ENCODE measurements at regions not wholly inside any gene's neighbourhood (a gene's known extent, or its start where the extent isn't known, plus 50 kb on each side); places are given as distances from the start of the nearest gene placed in this dataset.

- WGBS, 2 experiments, result 93 to 95% methylated on average over 4 to 5 of the region's 6 CpGs
- H3K4me3 ChIP-seq (ENCODE audit: insufficient read depth, low read depth, low read length), result no peak overlapping the region
- no peaks in the 10 kb centered on the region for H3K36me3 ChIP-seq (ENCODE audit: control insufficient read depth, insufficient read depth, low read length)
- H3K4me1 ChIP-seq (ENCODE audit: control insufficient read depth, insufficient read depth, low read length), result no peaks in the 10 kb centered on the region
- no peaks in the 10 kb centered on the region for H3K9me3 ChIP-seq (ENCODE audit: control insufficient read depth, low read length)
- no peaks in the 10 kb centered on the region for H3K27me3 ChIP-seq (ENCODE audit: control insufficient read depth, insufficient read depth, low read length, poor library complexity, severe bottlenecking)
- H3K27ac ChIP-seq (ENCODE audit: insufficient read depth, low read depth, low read length, poor library complexity, severe bottlenecking), result no peak overlapping the region
Observed at GRCh38 chr16:17014484-17015121, 456.2 kb downstream of the XYLT1 start.

- Histone ChIP-seq H3K9me3 (ENCODE audit: control insufficient read depth, low read length) (no peaks in the 10 kb centered on the region), H3K27ac (ENCODE audit: insufficient read depth, low read depth, low read length, poor library complexity, severe bottlenecking) (no peak overlapping the region), H3K4me3 (ENCODE audit: insufficient read depth, low read depth, low read length) (no peak overlapping the region), H3K4me1 (ENCODE audit: control insufficient read depth, insufficient read depth, low read length) (no peaks in the 10 kb centered on the region), H3K27me3 (ENCODE audit: control insufficient read depth, insufficient read depth, low read length, poor library complexity, severe bottlenecking) (no peaks in the 10 kb centered on the region), H3K36me3 (ENCODE audit: control insufficient read depth, insufficient read depth, low read length) (no peaks in the 10 kb centered on the region)
- 93 to 98% methylated on average over 3 to 4 of the region's 6 CpGs for WGBS, 2 experiments
Observed at GRCh38 chr16:17015702-17016101, 455.1 kb downstream of the XYLT1 start.

- H3K4me3 ChIP-seq (ENCODE audit: insufficient read depth, low read depth, low read length), result no peak overlapping the region
- no peaks in the 10 kb centered on the region for H3K4me1 ChIP-seq (ENCODE audit: control insufficient read depth, insufficient read depth, low read length)
- H3K9me3 ChIP-seq (ENCODE audit: control insufficient read depth, low read length), result no peaks in the 10 kb centered on the region
- H3K36me3 ChIP-seq (ENCODE audit: control insufficient read depth, insufficient read depth, low read length), result no peaks in the 10 kb centered on the region
- H3K27me3 ChIP-seq (ENCODE audit: control insufficient read depth, insufficient read depth, low read length, poor library complexity, severe bottlenecking), result no peaks in the 10 kb centered on the region
- H3K27ac ChIP-seq (ENCODE audit: insufficient read depth, low read depth, low read length, poor library complexity, severe bottlenecking), result no peak overlapping the region
Observed at GRCh38 chr16:17017442-17017841, 453.3 kb downstream of the XYLT1 start.

GRCh38 chr16:17018585-17018939 is 452.2 kb downstream of the XYLT1 start:
- H3K9me3 ChIP-seq (ENCODE audit: control insufficient read depth, low read length), result no peaks in the 10 kb centered on the region
- H3K36me3 ChIP-seq (ENCODE audit: control insufficient read depth, insufficient read depth, low read length), result no peaks in the 10 kb centered on the region
- no peaks in the 10 kb centered on the region for H3K27me3 ChIP-seq (ENCODE audit: control insufficient read depth, insufficient read depth, low read length, poor library complexity, severe bottlenecking)
- 89% methylated on average over 4 of the region's 4 CpGs for WGBS, 2 experiments
- no peak overlapping the region for H3K27ac ChIP-seq (ENCODE audit: insufficient read depth, low read depth, low read length, poor library complexity, severe bottlenecking)
- H3K4me1 ChIP-seq (ENCODE audit: control insufficient read depth, insufficient read depth, low read length), result peaks cover 3% of the 10 kb centered on the region
- no peak overlapping the region for H3K4me3 ChIP-seq (ENCODE audit: insufficient read depth, low read depth, low read length)

- peaks cover 3% of the 10 kb centered on the region for H3K4me1 ChIP-seq (ENCODE audit: control insufficient read depth, insufficient read depth, low read length)
Observed at GRCh38 chr16:17019366-17019765, 451.4 kb downstream of the XYLT1 start.

GRCh38 chr16:17023606-17024005 is 447.2 kb downstream of the XYLT1 start:
- Histone ChIP-seq H3K27ac (ENCODE audit: insufficient read depth, low read depth, low read length, poor library complexity, severe bottlenecking) (no peak overlapping the region), H3K9me3 (ENCODE audit: control insufficient read depth, low read length) (no peaks in the 10 kb centered on the region), H3K4me3 (ENCODE audit: insufficient read depth, low read depth, low read length) (no peak overlapping the region), H3K36me3 (ENCODE audit: control insufficient read depth, insufficient read depth, low read length) (no peaks in the 10 kb centered on the region), H3K4me1 (ENCODE audit: control insufficient read depth, insufficient read depth, low read length) (peaks cover 3% of the 10 kb centered on the region), H3K27me3 (ENCODE audit: control insufficient read depth, insufficient read depth, low read length, poor library complexity, severe bottlenecking) (no peaks in the 10 kb centered on the region)
- WGBS, 2 experiments, result 85 to 88% methylated on average over 2 to 4 of the region's 4 CpGs

More at GRCh38 chr16:17019366-17019765, 451.4 kb downstream of the XYLT1 start:
- H3K4me3 ChIP-seq (ENCODE audit: insufficient read depth, low read depth, low read length), result no peak overlapping the region
- no peaks in the 10 kb centered on the region for H3K36me3 ChIP-seq (ENCODE audit: control insufficient read depth, insufficient read depth, low read length)
- H3K9me3 ChIP-seq (ENCODE audit: control insufficient read depth, low read length), result no peaks in the 10 kb centered on the region
- H3K27ac ChIP-seq (ENCODE audit: insufficient read depth, low read depth, low read length, poor library complexity, severe bottlenecking), result no peak overlapping the region
- no peaks in the 10 kb centered on the region for H3K27me3 ChIP-seq (ENCODE audit: control insufficient read depth, insufficient read depth, low read length, poor library complexity, severe bottlenecking)

- Histone ChIP-seq H3K4me1 (ENCODE audit: control insufficient read depth, insufficient read depth, low read length) (peaks cover 3% of the 10 kb centered on the region), H3K9me3 (ENCODE audit: control insufficient read depth, low read length) (no peaks in the 10 kb centered on the region), H3K27me3 (ENCODE audit: control insufficient read depth, insufficient read depth, low read length, poor library complexity, severe bottlenecking) (no peaks in the 10 kb centered on the region), H3K27ac (ENCODE audit: insufficient read depth, low read depth, low read length, poor library complexity, severe bottlenecking) (no peak overlapping the region), H3K36me3 (ENCODE audit: control insufficient read depth, insufficient read depth, low read length) (no peaks in the 10 kb centered on the region), H3K4me3 (ENCODE audit: insufficient read depth, low read depth, low read length) (no peak overlapping the region)
- WGBS, 2 experiments, result 91 to 94% methylated on average over 7 of the region's 7 CpGs
Observed at GRCh38 chr16:17024514-17024913, 446.2 kb downstream of the XYLT1 start.

GRCh38 chr16:17026600-17027242 is 444.0 kb downstream of the XYLT1 start:
- H3K4me1 ChIP-seq (ENCODE audit: control insufficient read depth, insufficient read depth, low read length), result peaks cover 3% of the 10 kb centered on the region
- H3K9me3 ChIP-seq (ENCODE audit: control insufficient read depth, low read length), result no peaks in the 10 kb centered on the region
- H3K4me3 ChIP-seq (ENCODE audit: insufficient read depth, low read depth, low read length), result no peak overlapping the region
- H3K36me3 ChIP-seq (ENCODE audit: control insufficient read depth, insufficient read depth, low read length), result no peaks in the 10 kb centered on the region
- 88 to 100% methylated on average over 1 to 2 of the region's 2 CpGs for WGBS, 2 experiments
- H3K27me3 ChIP-seq (ENCODE audit: control insufficient read depth, insufficient read depth, low read length, poor library complexity, severe bottlenecking), result no peaks in the 10 kb centered on the region
- H3K27ac ChIP-seq (ENCODE audit: insufficient read depth, low read depth, low read length, poor library complexity, severe bottlenecking), result no peak overlapping the region

GRCh38 chr16:17027488-17028129 is 443.2 kb downstream of the XYLT1 start:
- Histone ChIP-seq H3K9me3 (ENCODE audit: control insufficient read depth, low read length) (no peaks in the 10 kb centered on the region), H3K27ac (ENCODE audit: insufficient read depth, low read depth, low read length, poor library complexity, severe bottlenecking) (no peak overlapping the region), H3K27me3 (ENCODE audit: control insufficient read depth, insufficient read depth, low read length, poor library complexity, severe bottlenecking) (no peaks in the 10 kb centered on the region), H3K36me3 (ENCODE audit: control insufficient read depth, insufficient read depth, low read length) (no peaks in the 10 kb centered on the region), H3K4me3 (ENCODE audit: insufficient read depth, low read depth, low read length) (no peak overlapping the region), H3K4me1 (ENCODE audit: control insufficient read depth, insufficient read depth, low read length) (peaks cover 3% of the 10 kb centered on the region)
- whole genome bisulfite sequencing, 2 experiments, result 91 to 98% methylated on average over 5 to 6 of the region's 6 CpGs

GRCh38 chr16:17029602-17030350 is 441.0 kb downstream of the XYLT1 start:
- WGBS, 2 experiments, result 90 to 92% methylated on average over 1 of the region's 1 CpG

More at GRCh38 chr16:17029602-17030350, 441.0 kb downstream of the XYLT1 start:
- Histone ChIP-seq H3K36me3 (ENCODE audit: control insufficient read depth, insufficient read depth, low read length) (no peaks in the 10 kb centered on the region), H3K27me3 (ENCODE audit: control insufficient read depth, insufficient read depth, low read length, poor library complexity, severe bottlenecking) (no peaks in the 10 kb centered on the region), H3K4me3 (ENCODE audit: insufficient read depth, low read depth, low read length) (no peak overlapping the region), H3K9me3 (ENCODE audit: control insufficient read depth, low read length) (no peaks in the 10 kb centered on the region), H3K27ac (ENCODE audit: insufficient read depth, low read depth, low read length, poor library complexity, severe bottlenecking) (no peak overlapping the region), H3K4me1 (ENCODE audit: control insufficient read depth, insufficient read depth, low read length) (no peaks in the 10 kb centered on the region)

Measured in ectodermal cell (in vitro differentiated cells).